ENCODE measurements at regions not wholly inside any gene's neighbourhood (a gene's known extent, or its start where the extent isn't known, plus 50 kb on each side); places are given as distances from the start of the nearest gene placed in this dataset.
A peak's percentile ranks its signal among the peaks of the same experiment; 100 is the strongest.

DNA sequence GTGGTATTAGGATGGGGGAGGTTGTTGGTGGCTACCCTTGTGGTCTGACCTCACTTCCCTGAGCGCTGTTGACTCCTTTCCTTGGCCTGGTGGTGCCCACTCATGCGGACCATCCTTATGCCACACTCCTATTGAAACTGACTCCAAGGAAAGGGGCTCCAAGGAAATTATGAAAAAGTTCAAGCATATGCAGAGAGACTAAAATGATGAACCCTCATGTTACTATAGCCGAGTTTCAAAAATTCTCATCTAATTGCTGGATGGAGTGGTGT is 75.0 kb upstream of the CALM2 start:
- no peaks in the 10 kb centered on the region; the same call in 1 of the 2 replicates for H3K9me3 ChIP-seq
- no peak for DNase-seq
- no peak overlapping the region for H3K4me3 ChIP-seq (ENCODE audit: low read depth, low read length)
- H3K4me1 ChIP-seq, result peaks cover 14% of the 10 kb centered on the region
- no peaks in the 10 kb centered on the region for H3K36me3 ChIP-seq
- TF ChIP-seq, protein P1, sequence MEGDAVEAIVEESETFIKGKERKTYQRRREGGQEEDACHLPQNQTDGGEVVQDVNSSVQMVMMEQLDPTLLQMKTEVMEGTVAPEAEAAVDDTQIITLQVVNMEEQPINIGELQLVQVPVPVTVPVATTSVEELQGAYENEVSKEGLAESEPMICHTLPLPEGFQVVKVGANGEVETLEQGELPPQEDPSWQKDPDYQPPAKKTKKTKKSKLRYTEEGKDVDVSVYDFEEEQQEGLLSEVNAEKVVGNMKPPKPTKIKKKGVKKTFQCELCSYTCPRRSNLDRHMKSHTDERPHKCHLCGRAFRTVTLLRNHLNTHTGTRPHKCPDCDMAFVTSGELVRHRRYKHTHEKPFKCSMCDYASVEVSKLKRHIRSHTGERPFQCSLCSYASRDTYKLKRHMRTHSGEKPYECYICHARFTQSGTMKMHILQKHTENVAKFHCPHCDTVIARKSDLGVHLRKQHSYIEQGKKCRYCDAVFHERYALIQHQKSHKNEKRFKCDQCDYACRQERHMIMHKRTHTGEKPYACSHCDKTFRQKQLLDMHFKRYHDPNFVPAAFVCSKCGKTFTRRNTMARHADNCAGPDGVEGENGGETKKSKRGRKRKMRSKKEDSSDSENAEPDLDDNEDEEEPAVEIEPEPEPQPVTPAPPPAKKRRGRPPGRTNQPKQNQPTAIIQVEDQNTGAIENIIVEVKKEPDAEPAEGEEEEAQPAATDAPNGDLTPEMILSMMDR (IDR thresholded peaks at IDR 0.05; ENCODE audit: low read depth, low read length), result no peak
- H3K27me3 ChIP-seq, result no peaks in the 10 kb centered on the region

DNA sequence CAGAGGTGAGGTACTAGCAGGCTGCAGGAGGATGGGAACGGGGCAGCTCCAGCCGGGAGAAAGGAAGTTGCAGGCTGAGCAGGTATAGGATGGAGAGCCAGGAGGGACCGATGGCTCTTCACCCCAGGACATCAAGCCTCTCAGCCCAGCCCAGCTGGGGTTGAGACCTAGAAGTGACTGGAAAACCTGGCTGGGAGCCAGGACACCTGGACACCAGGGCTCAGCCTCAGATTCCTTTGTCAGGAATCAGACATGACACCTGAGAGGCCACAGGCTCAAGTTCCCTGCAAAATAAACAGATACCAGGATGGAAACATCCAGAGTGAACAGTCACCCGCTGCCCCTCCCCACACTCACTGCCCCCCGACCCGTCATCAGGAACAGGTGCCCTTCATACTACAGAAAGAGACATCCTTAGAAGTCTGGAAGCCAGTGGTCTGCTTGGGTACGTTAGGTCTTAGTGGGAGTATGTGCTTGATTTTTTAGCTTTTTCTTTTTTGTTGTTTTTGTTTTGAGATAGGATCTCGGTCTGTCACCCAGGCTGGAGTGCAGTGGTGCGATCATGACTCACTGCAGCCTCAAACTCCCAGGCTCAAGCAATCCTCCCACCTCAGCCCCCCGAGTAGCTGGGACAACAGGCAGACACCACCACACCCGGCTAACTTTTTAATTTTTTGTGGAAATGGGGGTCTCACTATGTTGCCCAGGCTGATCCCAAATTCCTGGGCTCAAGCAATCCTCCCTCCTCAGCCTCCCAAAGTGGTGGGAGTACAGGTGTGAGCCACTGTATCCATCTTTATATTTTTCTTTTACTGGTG is 74.5 kb upstream of the CALM2 start:
- TF ChIP-seq, protein P1 (IDR thresholded peaks at IDR 0.05; ENCODE audit: low read depth, low read length), result no peak
- H3K4me1 ChIP-seq, result peaks cover 13% of the 10 kb centered on the region
- no peaks in the 10 kb centered on the region for H3K27me3 ChIP-seq
- no peaks in the 10 kb centered on the region for H3K36me3 ChIP-seq
- H3K9me3 ChIP-seq, result no peaks in the 10 kb centered on the region
- peak; percentile 48 for DNase-seq
- no peak overlapping the region for H3K4me3 ChIP-seq (ENCODE audit: low read depth, low read length)

DNA sequence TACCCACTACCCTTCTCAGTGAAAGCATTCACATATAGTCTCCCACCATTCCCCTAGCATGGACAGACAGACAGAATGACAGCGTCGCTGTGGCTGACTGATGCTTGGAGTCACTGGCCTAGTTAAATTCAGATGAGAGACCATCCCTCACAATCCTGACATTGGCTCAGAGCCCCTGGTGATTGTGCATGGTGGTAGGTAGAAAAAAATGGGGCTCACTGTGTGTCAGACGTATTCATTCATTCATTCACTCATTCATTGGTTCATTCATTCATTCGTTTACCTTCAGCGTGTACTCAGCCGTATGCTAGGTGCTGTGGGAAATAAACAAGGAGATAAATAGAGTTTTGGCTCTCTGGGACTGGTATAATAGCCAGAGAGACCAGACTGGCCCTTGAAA is 73.6 kb upstream of the CALM2 start:
- no peak for DNase-seq
- Histone ChIP-seq H3K36me3 (no peaks in the 10 kb centered on the region), H3K4me3 (ENCODE audit: low read depth, low read length) (no peak overlapping the region), H3K9me3 (no peaks in the 10 kb centered on the region), H3K4me1 (peaks cover 13% of the 10 kb centered on the region), H3K27me3 (no peaks in the 10 kb centered on the region)
- TF ChIP-seq, protein P1 (IDR thresholded peaks at IDR 0.05; ENCODE audit: low read depth, low read length), result no peak

DNA sequence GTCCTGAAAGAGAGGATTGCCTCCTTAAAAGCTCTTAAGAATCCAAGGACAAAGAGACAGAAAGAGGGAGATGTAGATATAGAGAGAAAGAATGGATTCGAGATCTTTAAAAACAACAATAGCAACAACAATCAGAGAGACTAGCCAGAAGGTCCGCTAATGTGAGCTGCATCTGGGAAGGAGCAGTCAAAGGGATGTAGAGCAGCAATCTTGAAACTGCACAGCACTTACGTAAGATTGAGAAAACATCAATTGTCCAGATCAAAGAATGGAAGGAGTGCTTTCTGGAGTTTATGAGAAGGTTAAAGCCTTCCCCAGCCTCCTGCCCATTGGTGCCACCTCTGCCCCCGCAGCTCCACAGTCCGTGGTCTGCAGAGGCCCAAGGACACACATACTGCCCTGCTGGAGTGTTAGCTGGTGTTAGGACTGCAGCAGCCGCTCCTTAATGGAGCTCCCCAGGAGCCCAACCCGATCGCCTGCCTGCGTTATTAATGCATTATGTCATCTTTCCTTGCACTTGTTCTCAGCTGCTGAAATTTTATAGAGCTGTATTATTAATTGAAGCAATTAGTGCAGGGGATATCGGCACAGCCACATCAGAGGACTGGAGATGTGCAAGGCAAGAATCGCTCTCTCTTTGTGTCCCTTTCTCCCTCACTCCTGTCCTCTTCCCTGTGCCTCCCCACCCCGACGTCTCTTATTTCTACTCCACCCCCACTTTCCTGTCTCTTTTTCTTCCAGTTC is 73.0 kb upstream of the CALM2 start:
- no peaks in the 10 kb centered on the region for H3K27me3 ChIP-seq
- H3K9me3 ChIP-seq, result no peaks in the 10 kb centered on the region
- H3K4me1 ChIP-seq, result peaks cover 13% of the 10 kb centered on the region
- no peak overlapping the region for H3K4me3 ChIP-seq (ENCODE audit: low read depth, low read length)
- H3K36me3 ChIP-seq, result no peaks in the 10 kb centered on the region
- peak; percentile 38 for DNase-seq
- TF ChIP-seq, protein P1 (IDR thresholded peaks at IDR 0.05; ENCODE audit: low read depth, low read length), result no peak

DNA sequence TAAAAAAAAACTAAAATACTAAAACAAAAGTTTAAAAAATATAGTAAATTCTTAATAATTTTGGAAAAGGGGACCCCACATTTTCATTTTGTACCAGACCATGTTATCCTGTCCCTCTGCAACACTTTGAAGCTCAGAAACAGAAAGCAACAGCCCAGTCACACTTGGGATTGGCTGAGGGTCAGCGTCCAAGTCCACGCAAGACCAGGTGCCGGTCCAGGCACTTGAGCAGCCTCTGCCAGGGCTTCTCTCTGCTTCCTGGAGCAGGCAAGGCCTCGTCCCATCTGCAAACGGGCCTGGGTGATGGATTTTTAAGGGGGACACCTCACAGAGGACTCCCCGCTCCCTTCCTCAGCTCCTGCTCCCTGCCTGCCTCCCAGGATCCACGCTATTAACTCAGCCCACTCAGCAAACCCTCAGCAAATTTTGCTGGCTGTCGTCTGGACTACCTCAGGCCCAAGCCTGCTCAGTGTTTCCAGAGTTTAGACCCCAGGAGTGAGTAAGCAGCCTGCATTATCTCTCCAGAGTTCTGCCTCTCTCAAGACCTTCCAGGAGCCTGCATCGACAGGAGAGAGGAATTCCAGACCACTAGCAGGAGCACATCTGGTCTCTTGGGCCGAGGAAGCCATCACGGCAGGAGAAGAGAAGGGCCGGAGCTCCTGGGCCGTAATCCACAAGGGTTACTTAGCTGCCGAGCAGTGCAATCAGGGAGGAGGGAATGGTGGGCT is 67.4 kb upstream of the CALM2 start:
- H3K4me3 ChIP-seq (ENCODE audit: low read depth, low read length), result no peak overlapping the region
- TF ChIP-seq, protein P1 (IDR thresholded peaks at IDR 0.05; ENCODE audit: low read depth, low read length), result no peak
- DNase-seq, result peak; percentile 70
- no peaks in the 10 kb centered on the region for H3K27me3 ChIP-seq
- no peaks in the 10 kb centered on the region for H3K36me3 ChIP-seq
- H3K4me1 ChIP-seq, result peaks cover 29% of the 10 kb centered on the region
- H3K9me3 ChIP-seq, result no peaks in the 10 kb centered on the region

All from BE2C (cell line).